K562 (cell line): ENCODE measurements at regions not wholly inside any gene's neighbourhood (a gene's known extent, or its start where the extent isn't known, plus 50 kb on each side); places are given as distances from the start of the nearest gene placed in this dataset.

Experiments used
- ARHGAP35 ChIP-seq: fragments of 450-650 bp; IDR thresholded peaks from 2 replicates; pipeline ENCODE4 v1.6.1; 2018; ENCODE audit not compliant: partially characterized antibody
- CEBPB ChIP-seq: fragments of 450-650 bp; IDR thresholded peaks from 2 replicates; pipeline ENCODE4 v1.6.1; 2016; ENCODE audit warnings: missing genetic modification characterization, missing compliant biosample characterization
- EGR1 ChIP-seq: fragments of 450-650 bp; conservative IDR thresholded peaks from 2 replicates; pipeline ENCODE4 v1.6.1; 2017; ENCODE audit warnings: mild to moderate bottlenecking
- NONO ChIP-seq, 2 experiments: fragments of 200-400 bp in 1 of 2; fragments of 450-650 bp in 1 of 2; formaldehyde crosslinking in 1 of 2; IDR thresholded peaks; 2 replicates each; pipeline ENCODE4 v1.6.1; 2017; ENCODE audit warnings: low read depth in 2 of 2, mild to moderate bottlenecking in 2 of 2, moderate library complexity in 2 of 2, low read length in 1 of 2
- RBM39 ChIP-seq: fragments of 200-400 bp; formaldehyde crosslinking; optimal IDR thresholded peaks from 2 replicates; pipeline ENCODE3; 2018; ENCODE audit warnings: low read depth, low read length
- RCOR1 ChIP-seq, 2 experiments: IDR thresholded peaks; 2 replicates each; pipeline ENCODE4 v1.6.1; 2012; ENCODE audit warnings: low read depth in 2 of 2, low read length in 2 of 2, borderline replicate concordance in 1 of 2, improper control_type of control experiment in 1 of 2
- ZBTB17 ChIP-seq: fragments of 450-650 bp; formaldehyde crosslinking; IDR thresholded peaks from 2 replicates; pipeline ENCODE4 v1.4.0; 2020; ENCODE audit warnings: mild to moderate bottlenecking
- TF ChIP-seq, protein P1 (sequence below), 3 experiments: IDR thresholded peaks in 2 of 3; conservative IDR thresholded peaks in 1 of 3; 2 replicates each; pipeline ENCODE4 v1.5.1; 2011 to 2012; ENCODE audit warnings: low read length in 3 of 3, mild to moderate bottlenecking in 3 of 3, control low read depth in 2 of 3, improper control_type of control experiment in 1 of 3, inconsistent platforms in 1 of 3, low read depth in 1 of 3, mixed read lengths in 1 of 3, moderate library complexity in 1 of 3; ENCODE audit not compliant: insufficient read depth in 2 of 3
- TF ChIP-seq, protein P2 (sequence below): fragments of 200-600 bp; sonication (generic); IDR thresholded peaks from one replicate; pipeline ENCODE4 v1.6.1; 2012; ENCODE audit warnings: mild to moderate bottlenecking, low read depth, low read length, inconsistent platforms
- TF ChIP-seq, protein P3 (sequence below): fragments of 450-650 bp; formaldehyde crosslinking; IDR thresholded peaks from 2 replicates; pipeline ENCODE4 v1.4.0; 2020; ENCODE audit warnings: mild to moderate bottlenecking, mixed read lengths
- TF ChIP-seq, protein P4 (sequence below): sonication (generic); formaldehyde crosslinking; IDR thresholded peaks from 2 replicates; pipeline ENCODE4 v1.8.0; 2023; ENCODE audit warnings: mild to moderate bottlenecking, missing genetic modification reagents
- TF ChIP-seq, protein P5 (sequence below), 3 experiments: fragments of 200-800 bp in 1 of 3; fragments of 250-450 bp in 1 of 3; fragments of 450-650 bp in 1 of 3; sonication (Bioruptor Pico) in 1 of 3; sonication (Bioruptor generic) in 1 of 3; formaldehyde crosslinking in 1 of 3; IDR thresholded peaks; 2 replicates each; pipeline versions ENCODE4 v1.6.1 to v1.8.0; 2016 to 2022; ENCODE audit warnings: mild to moderate bottlenecking in 2 of 3, missing genetic modification characterization in 2 of 3, missing compliant biosample characterization in 1 of 3, moderate library complexity in 1 of 3

DNA sequence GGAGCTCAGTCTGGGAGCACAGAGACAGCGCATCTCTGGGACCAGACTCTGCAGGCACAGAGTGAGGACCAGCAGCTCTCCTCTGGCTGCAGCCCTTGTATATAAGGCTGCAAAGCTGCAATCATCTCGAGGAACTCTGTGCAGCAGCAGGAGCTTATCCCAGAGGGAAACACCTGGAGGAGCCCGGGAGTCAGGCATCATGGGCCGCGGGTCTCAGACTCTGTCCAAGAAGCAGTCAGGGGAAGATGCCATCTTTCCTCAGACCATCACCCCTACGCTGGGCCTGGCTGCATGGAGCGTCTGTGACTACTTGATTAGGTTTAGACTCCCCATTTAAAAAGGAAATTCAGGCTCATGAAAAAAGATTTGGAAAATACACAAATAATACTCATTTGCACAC lies 122.0 kb downstream of the IRF8 start:
- TF ChIP-seq, protein P1, sequence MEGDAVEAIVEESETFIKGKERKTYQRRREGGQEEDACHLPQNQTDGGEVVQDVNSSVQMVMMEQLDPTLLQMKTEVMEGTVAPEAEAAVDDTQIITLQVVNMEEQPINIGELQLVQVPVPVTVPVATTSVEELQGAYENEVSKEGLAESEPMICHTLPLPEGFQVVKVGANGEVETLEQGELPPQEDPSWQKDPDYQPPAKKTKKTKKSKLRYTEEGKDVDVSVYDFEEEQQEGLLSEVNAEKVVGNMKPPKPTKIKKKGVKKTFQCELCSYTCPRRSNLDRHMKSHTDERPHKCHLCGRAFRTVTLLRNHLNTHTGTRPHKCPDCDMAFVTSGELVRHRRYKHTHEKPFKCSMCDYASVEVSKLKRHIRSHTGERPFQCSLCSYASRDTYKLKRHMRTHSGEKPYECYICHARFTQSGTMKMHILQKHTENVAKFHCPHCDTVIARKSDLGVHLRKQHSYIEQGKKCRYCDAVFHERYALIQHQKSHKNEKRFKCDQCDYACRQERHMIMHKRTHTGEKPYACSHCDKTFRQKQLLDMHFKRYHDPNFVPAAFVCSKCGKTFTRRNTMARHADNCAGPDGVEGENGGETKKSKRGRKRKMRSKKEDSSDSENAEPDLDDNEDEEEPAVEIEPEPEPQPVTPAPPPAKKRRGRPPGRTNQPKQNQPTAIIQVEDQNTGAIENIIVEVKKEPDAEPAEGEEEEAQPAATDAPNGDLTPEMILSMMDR (IDR thresholded peaks at IDR 0.05 in 2 of 3, conservative IDR thresholded peaks at IDR 0.05 in 1 of 3; ENCODE audit: insufficient read depth in 2 of 3, low read depth in 1 of 3, low read length in 3 of 3) = no peak
- TF ChIP-seq ARHGAP35 (no peak), NONO (IDR thresholded peaks at IDR 0.05; ENCODE audit: low read depth in 2 of 2, low read length in 1 of 2) (no peak), RBM39 (no peak), RCOR1 (IDR thresholded peaks at IDR 0.05; ENCODE audit: borderline replicate concordance in 1 of 2, low read depth in 2 of 2, low read length in 2 of 2) (no peak), CEBPB (tag) (no peak), ZBTB17 (no peak), EGR1 (no peak)
- TF ChIP-seq, protein P2, sequence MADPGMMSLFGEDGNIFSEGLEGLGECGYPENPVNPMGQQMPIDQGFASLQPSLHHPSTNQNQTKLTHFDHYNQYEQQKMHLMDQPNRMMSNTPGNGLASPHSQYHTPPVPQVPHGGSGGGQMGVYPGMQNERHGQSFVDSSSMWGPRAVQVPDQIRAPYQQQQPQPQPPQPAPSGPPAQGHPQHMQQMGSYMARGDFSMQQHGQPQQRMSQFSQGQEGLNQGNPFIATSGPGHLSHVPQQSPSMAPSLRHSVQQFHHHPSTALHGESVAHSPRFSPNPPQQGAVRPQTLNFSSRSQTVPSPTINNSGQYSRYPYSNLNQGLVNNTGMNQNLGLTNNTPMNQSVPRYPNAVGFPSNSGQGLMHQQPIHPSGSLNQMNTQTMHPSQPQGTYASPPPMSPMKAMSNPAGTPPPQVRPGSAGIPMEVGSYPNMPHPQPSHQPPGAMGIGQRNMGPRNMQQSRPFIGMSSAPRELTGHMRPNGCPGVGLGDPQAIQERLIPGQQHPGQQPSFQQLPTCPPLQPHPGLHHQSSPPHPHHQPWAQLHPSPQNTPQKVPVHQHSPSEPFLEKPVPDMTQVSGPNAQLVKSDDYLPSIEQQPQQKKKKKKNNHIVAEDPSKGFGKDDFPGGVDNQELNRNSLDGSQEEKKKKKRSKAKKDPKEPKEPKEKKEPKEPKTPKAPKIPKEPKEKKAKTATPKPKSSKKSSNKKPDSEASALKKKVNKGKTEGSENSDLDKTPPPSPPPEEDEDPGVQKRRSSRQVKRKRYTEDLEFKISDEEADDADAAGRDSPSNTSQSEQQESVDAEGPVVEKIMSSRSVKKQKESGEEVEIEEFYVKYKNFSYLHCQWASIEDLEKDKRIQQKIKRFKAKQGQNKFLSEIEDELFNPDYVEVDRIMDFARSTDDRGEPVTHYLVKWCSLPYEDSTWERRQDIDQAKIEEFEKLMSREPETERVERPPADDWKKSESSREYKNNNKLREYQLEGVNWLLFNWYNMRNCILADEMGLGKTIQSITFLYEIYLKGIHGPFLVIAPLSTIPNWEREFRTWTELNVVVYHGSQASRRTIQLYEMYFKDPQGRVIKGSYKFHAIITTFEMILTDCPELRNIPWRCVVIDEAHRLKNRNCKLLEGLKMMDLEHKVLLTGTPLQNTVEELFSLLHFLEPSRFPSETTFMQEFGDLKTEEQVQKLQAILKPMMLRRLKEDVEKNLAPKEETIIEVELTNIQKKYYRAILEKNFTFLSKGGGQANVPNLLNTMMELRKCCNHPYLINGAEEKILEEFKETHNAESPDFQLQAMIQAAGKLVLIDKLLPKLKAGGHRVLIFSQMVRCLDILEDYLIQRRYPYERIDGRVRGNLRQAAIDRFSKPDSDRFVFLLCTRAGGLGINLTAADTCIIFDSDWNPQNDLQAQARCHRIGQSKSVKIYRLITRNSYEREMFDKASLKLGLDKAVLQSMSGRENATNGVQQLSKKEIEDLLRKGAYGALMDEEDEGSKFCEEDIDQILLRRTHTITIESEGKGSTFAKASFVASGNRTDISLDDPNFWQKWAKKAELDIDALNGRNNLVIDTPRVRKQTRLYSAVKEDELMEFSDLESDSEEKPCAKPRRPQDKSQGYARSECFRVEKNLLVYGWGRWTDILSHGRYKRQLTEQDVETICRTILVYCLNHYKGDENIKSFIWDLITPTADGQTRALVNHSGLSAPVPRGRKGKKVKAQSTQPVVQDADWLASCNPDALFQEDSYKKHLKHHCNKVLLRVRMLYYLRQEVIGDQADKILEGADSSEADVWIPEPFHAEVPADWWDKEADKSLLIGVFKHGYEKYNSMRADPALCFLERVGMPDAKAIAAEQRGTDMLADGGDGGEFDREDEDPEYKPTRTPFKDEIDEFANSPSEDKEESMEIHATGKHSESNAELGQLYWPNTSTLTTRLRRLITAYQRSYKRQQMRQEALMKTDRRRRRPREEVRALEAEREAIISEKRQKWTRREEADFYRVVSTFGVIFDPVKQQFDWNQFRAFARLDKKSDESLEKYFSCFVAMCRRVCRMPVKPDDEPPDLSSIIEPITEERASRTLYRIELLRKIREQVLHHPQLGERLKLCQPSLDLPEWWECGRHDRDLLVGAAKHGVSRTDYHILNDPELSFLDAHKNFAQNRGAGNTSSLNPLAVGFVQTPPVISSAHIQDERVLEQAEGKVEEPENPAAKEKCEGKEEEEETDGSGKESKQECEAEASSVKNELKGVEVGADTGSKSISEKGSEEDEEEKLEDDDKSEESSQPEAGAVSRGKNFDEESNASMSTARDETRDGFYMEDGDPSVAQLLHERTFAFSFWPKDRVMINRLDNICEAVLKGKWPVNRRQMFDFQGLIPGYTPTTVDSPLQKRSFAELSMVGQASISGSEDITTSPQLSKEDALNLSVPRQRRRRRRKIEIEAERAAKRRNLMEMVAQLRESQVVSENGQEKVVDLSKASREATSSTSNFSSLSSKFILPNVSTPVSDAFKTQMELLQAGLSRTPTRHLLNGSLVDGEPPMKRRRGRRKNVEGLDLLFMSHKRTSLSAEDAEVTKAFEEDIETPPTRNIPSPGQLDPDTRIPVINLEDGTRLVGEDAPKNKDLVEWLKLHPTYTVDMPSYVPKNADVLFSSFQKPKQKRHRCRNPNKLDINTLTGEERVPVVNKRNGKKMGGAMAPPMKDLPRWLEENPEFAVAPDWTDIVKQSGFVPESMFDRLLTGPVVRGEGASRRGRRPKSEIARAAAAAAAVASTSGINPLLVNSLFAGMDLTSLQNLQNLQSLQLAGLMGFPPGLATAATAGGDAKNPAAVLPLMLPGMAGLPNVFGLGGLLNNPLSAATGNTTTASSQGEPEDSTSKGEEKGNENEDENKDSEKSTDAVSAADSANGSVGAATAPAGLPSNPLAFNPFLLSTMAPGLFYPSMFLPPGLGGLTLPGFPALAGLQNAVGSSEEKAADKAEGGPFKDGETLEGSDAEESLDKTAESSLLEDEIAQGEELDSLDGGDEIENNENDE = no peak
- TF ChIP-seq, protein P3, sequence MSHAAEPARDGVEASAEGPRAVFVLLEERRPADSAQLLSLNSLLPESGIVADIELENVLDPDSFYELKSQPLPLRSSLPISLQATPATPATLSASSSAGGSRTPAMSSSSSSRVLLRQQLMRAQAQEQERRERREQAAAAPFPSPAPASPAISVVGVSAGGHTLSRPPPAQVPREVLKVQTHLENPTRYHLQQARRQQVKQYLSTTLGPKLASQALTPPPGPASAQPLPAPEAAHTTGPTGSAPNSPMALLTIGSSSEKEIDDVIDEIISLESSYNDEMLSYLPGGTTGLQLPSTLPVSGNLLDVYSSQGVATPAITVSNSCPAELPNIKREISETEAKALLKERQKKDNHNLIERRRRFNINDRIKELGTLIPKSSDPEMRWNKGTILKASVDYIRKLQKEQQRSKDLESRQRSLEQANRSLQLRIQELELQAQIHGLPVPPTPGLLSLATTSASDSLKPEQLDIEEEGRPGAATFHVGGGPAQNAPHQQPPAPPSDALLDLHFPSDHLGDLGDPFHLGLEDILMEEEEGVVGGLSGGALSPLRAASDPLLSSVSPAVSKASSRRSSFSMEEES (CRISPR knock-in tag) = no peak
- TF ChIP-seq, protein P4, sequence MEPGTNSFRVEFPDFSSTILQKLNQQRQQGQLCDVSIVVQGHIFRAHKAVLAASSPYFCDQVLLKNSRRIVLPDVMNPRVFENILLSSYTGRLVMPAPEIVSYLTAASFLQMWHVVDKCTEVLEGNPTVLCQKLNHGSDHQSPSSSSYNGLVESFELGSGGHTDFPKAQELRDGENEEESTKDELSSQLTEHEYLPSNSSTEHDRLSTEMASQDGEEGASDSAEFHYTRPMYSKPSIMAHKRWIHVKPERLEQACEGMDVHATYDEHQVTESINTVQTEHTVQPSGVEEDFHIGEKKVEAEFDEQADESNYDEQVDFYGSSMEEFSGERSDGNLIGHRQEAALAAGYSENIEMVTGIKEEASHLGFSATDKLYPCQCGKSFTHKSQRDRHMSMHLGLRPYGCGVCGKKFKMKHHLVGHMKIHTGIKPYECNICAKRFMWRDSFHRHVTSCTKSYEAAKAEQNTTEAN = no peak
- TF ChIP-seq, protein P5, sequence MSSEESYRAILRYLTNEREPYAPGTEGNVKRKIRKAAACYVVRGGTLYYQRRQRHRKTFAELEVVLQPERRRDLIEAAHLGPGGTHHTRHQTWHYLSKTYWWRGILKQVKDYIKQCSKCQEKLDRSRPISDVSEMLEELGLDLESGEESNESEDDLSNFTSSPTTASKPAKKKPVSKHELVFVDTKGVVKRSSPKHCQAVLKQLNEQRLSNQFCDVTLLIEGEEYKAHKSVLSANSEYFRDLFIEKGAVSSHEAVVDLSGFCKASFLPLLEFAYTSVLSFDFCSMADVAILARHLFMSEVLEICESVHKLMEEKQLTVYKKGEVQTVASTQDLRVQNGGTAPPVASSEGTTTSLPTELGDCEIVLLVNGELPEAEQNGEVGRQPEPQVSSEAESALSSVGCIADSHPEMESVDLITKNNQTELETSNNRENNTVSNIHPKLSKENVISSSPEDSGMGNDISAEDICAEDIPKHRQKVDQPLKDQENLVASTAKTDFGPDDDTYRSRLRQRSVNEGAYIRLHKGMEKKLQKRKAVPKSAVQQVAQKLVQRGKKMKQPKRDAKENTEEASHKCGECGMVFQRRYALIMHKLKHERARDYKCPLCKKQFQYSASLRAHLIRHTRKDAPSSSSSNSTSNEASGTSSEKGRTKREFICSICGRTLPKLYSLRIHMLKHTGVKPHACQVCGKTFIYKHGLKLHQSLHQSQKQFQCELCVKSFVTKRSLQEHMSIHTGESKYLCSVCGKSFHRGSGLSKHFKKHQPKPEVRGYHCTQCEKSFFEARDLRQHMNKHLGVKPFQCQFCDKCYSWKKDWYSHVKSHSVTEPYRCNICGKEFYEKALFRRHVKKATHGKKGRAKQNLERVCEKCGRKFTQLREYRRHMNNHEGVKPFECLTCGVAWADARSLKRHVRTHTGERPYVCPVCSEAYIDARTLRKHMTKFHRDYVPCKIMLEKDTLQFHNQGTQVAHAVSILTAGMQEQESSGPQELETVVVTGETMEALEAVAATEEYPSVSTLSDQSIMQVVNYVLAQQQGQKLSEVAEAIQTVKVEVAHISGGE (CRISPR knock-in tag; IDR thresholded peaks at IDR 0.05) = no peak
